SK-N-SH (cell line): ENCODE measurements at regions not wholly inside any gene's neighbourhood (a gene's known extent, or its start where the extent isn't known, plus 50 kb on each side); places are given as distances from the start of the nearest gene placed in this dataset.

ENCODE experiments used
- CTCF ChIA-PET: fragments of 300-600, 350-600 bp; formaldehyde crosslinking; extraction: SDS; loops from one replicate; lab custom pipeline; 2021; lab: Yijun Ruan, JAX
- POLR2A ChIA-PET: fragments of 350-600 bp; sonication (Branson Sonifier 250); formaldehyde crosslinking; extraction: SDS; loops from one replicate; lab custom pipeline; 2020; ENCODE audit warnings: antibody characterized with exemption, inconsistent platforms; lab: Yijun Ruan, JAX
- DNase-seq: peaks from one replicate; pipeline ENCODE4 v3.0.0; 2012
- H2AFZ ChIP-seq: fragments of 200-600 bp; sonication (generic); 2 replicates; pipeline ENCODE4 v1.8.1; 2016; ENCODE audit warnings: antibody characterized with exemption, mild to moderate bottlenecking, low read depth
- H3F3A ChIP-seq: fragments of 200-600 bp; sonication (generic); replicated peaks from 2 replicates; pipeline ENCODE3; 2016; ENCODE audit warnings: antibody characterized with exemption, mild to moderate bottlenecking; ENCODE audit not compliant: insufficient read depth
- H3K27ac ChIP-seq, 2 experiments: fragments of 200-500 bp in 1 of 2; fragments of 200-600 bp in 1 of 2; sonication (Bioruptor generic) in 1 of 2; sonication (generic), shearing (Covaris generic) in 1 of 2; 2 replicates each; pipeline versions ENCODE4 v1.5.1 to v1.6.1; 2014 to 2016; ENCODE audit warnings: low read depth in 2 of 2, inconsistent platforms in 1 of 2, low read length in 1 of 2, mild to moderate bottlenecking in 1 of 2, mixed read lengths in 1 of 2
- H3K27me3 ChIP-seq: fragments of 200-600 bp; sonication (generic), shearing (Covaris generic); 2 replicates; pipeline ENCODE4 v1.6.1; 2016; ENCODE audit warnings: mixed run types; ENCODE audit not compliant: insufficient read depth
- H3K36me3 ChIP-seq, 2 experiments: fragments of 200-500 bp in 1 of 2; fragments of 200-600 bp in 1 of 2; sonication (Bioruptor generic) in 1 of 2; sonication (generic) in 1 of 2; replicated peaks in 1 of 2; 2 replicates each; pipeline versions ENCODE3 to v1.5.1; 2014 to 2016; ENCODE audit warnings: low read length in 1 of 2, mild to moderate bottlenecking in 1 of 2; ENCODE audit not compliant: insufficient read depth in 2 of 2, control insufficient read depth in 1 of 2
- H3K4me1 ChIP-seq, 2 experiments: fragments of 200-500 bp in 1 of 2; fragments of 200-600 bp in 1 of 2; sonication (Bioruptor generic) in 1 of 2; sonication (generic), shearing (Covaris generic) in 1 of 2; 2 replicates each; pipeline versions ENCODE4 v1.5.1 to v1.6.1; 2014 to 2016; ENCODE audit warnings: low read depth in 1 of 2, low read length in 1 of 2, mixed run types in 1 of 2; ENCODE audit not compliant: insufficient read depth in 2 of 2, control insufficient read depth in 1 of 2
- H3K4me2 ChIP-seq: fragments of 200-600 bp; sonication (generic), shearing (Covaris generic); 2 replicates; pipeline ENCODE4 v1.6.1; 2017; ENCODE audit warnings: mixed run types
- H3K4me3 ChIP-seq, 2 experiments: fragments of 200-500 bp in 1 of 2; fragments of 200-600 bp in 1 of 2; sonication (Bioruptor generic) in 1 of 2; sonication (generic), shearing (Covaris generic) in 1 of 2; 2 replicates each; pipeline versions ENCODE4 v1.5.1 to v1.8.1; 2014 to 2016; ENCODE audit warnings: low read depth in 2 of 2, inconsistent platforms in 1 of 2, low read length in 1 of 2, mild to moderate bottlenecking in 1 of 2, mixed read lengths in 1 of 2, moderate library complexity in 1 of 2
- H3K79me2 ChIP-seq: fragments of 200-600 bp; sonication (generic); 2 replicates; pipeline ENCODE4 v1.8.1; 2017; ENCODE audit warnings: mild to moderate bottlenecking; ENCODE audit not compliant: insufficient read depth
- H3K9ac ChIP-seq: fragments of 200-600 bp; sonication (generic); 2 replicates; pipeline ENCODE4 v1.6.1; 2017; ENCODE audit warnings: mixed run types
- H3K9me2 ChIP-seq: fragments of 200-600 bp; sonication (generic); 2 replicates; pipeline ENCODE4 v1.6.1; 2017; ENCODE audit warnings: mixed run types
- H3K9me3 ChIP-seq: fragments of 200-600 bp; sonication (generic); 2 replicates; pipeline ENCODE4 v1.6.1; 2017; ENCODE audit warnings: mixed run types, mild to moderate bottlenecking, moderate library complexity
- H4K20me1 ChIP-seq: fragments of 200-600 bp; sonication (generic); 2 replicates; pipeline ENCODE4 v1.6.1; 2017; ENCODE audit warnings: mild to moderate bottlenecking, mixed run types; ENCODE audit not compliant: insufficient read depth
- CHD2 ChIP-seq: fragments of 150-350 bp; IDR thresholded peaks from 2 replicates; pipeline ENCODE4 v1.6.1; 2018; ENCODE audit warnings: low read length; ENCODE audit not compliant: partially characterized antibody
- CTCF ChIP-seq: fragments of 200-600 bp; sonication (generic); IDR thresholded peaks from 2 replicates; pipeline ENCODE4 v1.6.1; 2017; ENCODE audit warnings: antibody characterized with exemption, mild to moderate bottlenecking, moderate library complexity
- ELF1 ChIP-seq: IDR thresholded peaks from 2 replicates; pipeline ENCODE4 v1.4.0; 2012
- EP300 ChIP-seq, 2 experiments: IDR thresholded peaks; 2 replicates each; pipeline versions ENCODE4 v1.4.0 to v1.6.1; 2012; ENCODE audit warnings: borderline replicate concordance in 1 of 2, low read depth in 1 of 2, low read length in 1 of 2
- FOXJ3 ChIP-seq: sonication (generic); formaldehyde crosslinking; IDR thresholded peaks from 2 replicates; pipeline ENCODE4 v1.5.1; 2020; ENCODE audit warnings: mild to moderate bottlenecking, missing genetic modification reagents
- GABPA ChIP-seq: IDR thresholded peaks from 2 replicates; pipeline ENCODE4 v1.4.0; 2012; ENCODE audit warnings: low read depth, mild to moderate bottlenecking
- GATA2 ChIP-seq: sonication (generic); formaldehyde crosslinking; IDR thresholded peaks from 2 replicates; pipeline ENCODE4 v1.5.0; 2020; ENCODE audit warnings: mild to moderate bottlenecking, missing genetic modification reagents
- NFIC ChIP-seq: IDR thresholded peaks from 2 replicates; pipeline ENCODE4 v1.4.0; 2012; ENCODE audit warnings: borderline replicate concordance
- PBX3 ChIP-seq: IDR thresholded peaks from 2 replicates; pipeline ENCODE4; 2012
- POLR2AphosphoS5 ChIP-seq: IDR thresholded peaks from 2 replicates; pipeline ENCODE4 v1.6.1; 2012; ENCODE audit warnings: low read depth, low read length
- RAD21 ChIP-seq: IDR thresholded peaks from 2 replicates; pipeline ENCODE4 v1.6.1; 2012; ENCODE audit warnings: mild to moderate bottlenecking, low read length
- RCOR1 ChIP-seq: fragments of 150-350 bp; IDR thresholded peaks from 2 replicates; pipeline ENCODE4 v1.6.1; 2017; ENCODE audit warnings: antibody characterized with exemption, low read length
- TAF1 ChIP-seq: IDR thresholded peaks from 2 replicates; pipeline ENCODE4 v1.6.1; 2012; ENCODE audit warnings: low read depth, mild to moderate bottlenecking, low read length, moderate library complexity, borderline replicate concordance
- USF1 ChIP-seq: IDR thresholded peaks from 2 replicates; pipeline ENCODE4 v1.4.0; 2012; ENCODE audit warnings: low read depth, borderline replicate concordance
- USF2 ChIP-seq: fragments of 150-350 bp; IDR thresholded peaks from 2 replicates; pipeline ENCODE4 v1.6.1; 2017; ENCODE audit warnings: antibody characterized with exemption, low read length, low read depth, borderline replicate concordance
- YY1 ChIP-seq: IDR thresholded peaks from 2 replicates; pipeline ENCODE4 v1.4.0; 2012; ENCODE audit warnings: low read depth, mild to moderate bottlenecking
- ZBTB33 ChIP-seq: IDR thresholded peaks from 2 replicates; pipeline ENCODE4 v1.4.0; 2012; ENCODE audit warnings: low read depth, borderline replicate concordance
- WGBS: methylation state at CpG from one replicate; pipeline ENCODE4 v1.1.6; 2017; ENCODE audit warnings: low lambda C conversion rate; 5-methylcytosine and 5-hydroxymethylcytosine counted together

- no peaks in the 10 kb centered on the region for H3K9me2 ChIP-seq
- H2AFZ ChIP-seq: no peak overlapping the region
- H3K79me2 ChIP-seq: no peaks in the 10 kb centered on the region
- no peak for TF ChIP-seq TAF1
- no peaks in the 10 kb centered on the region for H3F3A ChIP-seq
- H3K4me3 ChIP-seq: no peak overlapping the region
- no peak overlapping the region for H3K27ac ChIP-seq
- no peaks in the 10 kb centered on the region for H3K4me1 ChIP-seq
- H4K20me1 ChIP-seq: no peaks in the 10 kb centered on the region
- H3K9me3 ChIP-seq: no peaks in the 10 kb centered on the region
- CTCF ChIA-PET: no interaction called here
- no peak overlapping the region for H3K4me2 ChIP-seq
- POLR2A ChIA-PET: no interaction called here
- peaks cover 31% of the 10 kb centered on the region; the same call in 1 of the 2 replicates for H3K27me3 ChIP-seq
- DNase-seq: no peak
- no peaks in the 10 kb centered on the region for H3K36me3 ChIP-seq
- H3K9ac ChIP-seq: no peak overlapping the region
- WGBS: 11% methylated on average over 2 of the region's 2 CpGs
These were observed 79.6 kb downstream of the ANXA2R start for GRCh38 chr5:42960506-42960905.

- no peak for DNase-seq
- Histone ChIP-seq H3K9me2 (no peaks in the 10 kb centered on the region), H3K4me2 (no peak overlapping the region)
These were observed 83.6 kb downstream of the ANXA2R start for GRCh38 chr5:42956551-42956950.

More at GRCh38 chr5:42956551-42956950, 83.6 kb downstream of the ANXA2R start:
- no peaks in the 10 kb centered on the region for H3K36me3 ChIP-seq
- TF ChIP-seq POLR2AphosphoS5: no peak
- no peak for TF ChIP-seq GABPA
- TF ChIP-seq ELF1: no peak
- TF ChIP-seq USF1: no peak
- TF ChIP-seq CTCF: no peak
- no peak for TF ChIP-seq RCOR1
- TF ChIP-seq USF2: no peak
- TF ChIP-seq EP300 (IDR thresholded peaks at IDR 0.05; ENCODE audit: borderline replicate concordance in 1 of 2, low read depth in 1 of 2, low read length in 1 of 2): no peak
- TF ChIP-seq NFIC: no peak
- TF ChIP-seq CHD2: no peak
- no peak for TF ChIP-seq RAD21
- TF ChIP-seq ZBTB33: no peak
- TF ChIP-seq FOXJ3 (CRISPR knock-in tag): no peak
- no peak for TF ChIP-seq YY1
- TF ChIP-seq PBX3: no peak
- TF ChIP-seq GATA2 (CRISPR knock-in tag): no peak
- TF ChIP-seq, all 33 proteins: peak for 0
- 11% methylated on average over 2 of the region's 2 CpGs for WGBS
- H3F3A ChIP-seq: peaks cover 3% of the 10 kb centered on the region
- peaks cover 50% of the 10 kb centered on the region for H3K27me3 ChIP-seq
- no peaks in the 10 kb centered on the region for H3K79me2 ChIP-seq
- no peaks in the 10 kb centered on the region for H3K9me3 ChIP-seq
- H3K9ac ChIP-seq: no peak overlapping the region
- no peak overlapping the region for H2AFZ ChIP-seq
- no peaks in the 10 kb centered on the region for H4K20me1 ChIP-seq
- ChIA-PET POLR2A (no interaction called here), CTCF (no interaction called here)
- H3K4me3 ChIP-seq: no peak overlapping the region
- no peak overlapping the region for H3K27ac ChIP-seq
- no peaks in the 10 kb centered on the region for H3K4me1 ChIP-seq
